Cerebellar nuclear complex (tissue), 1 donor: ENCODE measurements at regions not wholly inside any gene's neighbourhood (a gene's known extent, or its start where the extent isn't known, plus 50 kb on each side); places are given as distances from the start of the nearest gene placed in this dataset.
"Not testable (repeated sequence)": the region's sequence is repeated elsewhere in the genome, so short reads cannot be mapped to it uniquely, and the experiment has no call there.

Experiments
- DNase-seq, 2 experiments: peaks; one replicate each; lab custom pipeline; 2025; lab: John Stamatoyannopoulos, UW

DNA sequence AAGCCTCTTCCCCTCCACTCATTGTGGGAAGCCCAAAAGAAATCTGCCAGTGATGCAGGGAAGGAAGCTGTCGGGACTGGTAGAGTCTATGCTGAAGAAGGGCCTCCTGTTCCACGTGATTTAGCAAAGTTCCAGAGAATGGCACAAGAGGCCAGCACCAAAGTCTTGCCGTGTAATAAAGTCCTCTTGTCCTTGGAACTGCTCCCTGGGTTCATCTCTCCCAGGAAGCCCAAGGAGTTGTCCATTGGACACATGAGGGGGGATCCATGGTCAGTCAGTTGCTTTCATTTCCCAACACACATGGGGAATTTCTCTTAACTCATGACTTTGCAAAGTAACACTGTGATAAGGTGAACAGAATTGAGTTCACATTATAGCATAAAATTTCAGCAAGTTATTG, 116.1 kb upstream of the RAB4A start:
- no peak for DNase-seq

DNA sequence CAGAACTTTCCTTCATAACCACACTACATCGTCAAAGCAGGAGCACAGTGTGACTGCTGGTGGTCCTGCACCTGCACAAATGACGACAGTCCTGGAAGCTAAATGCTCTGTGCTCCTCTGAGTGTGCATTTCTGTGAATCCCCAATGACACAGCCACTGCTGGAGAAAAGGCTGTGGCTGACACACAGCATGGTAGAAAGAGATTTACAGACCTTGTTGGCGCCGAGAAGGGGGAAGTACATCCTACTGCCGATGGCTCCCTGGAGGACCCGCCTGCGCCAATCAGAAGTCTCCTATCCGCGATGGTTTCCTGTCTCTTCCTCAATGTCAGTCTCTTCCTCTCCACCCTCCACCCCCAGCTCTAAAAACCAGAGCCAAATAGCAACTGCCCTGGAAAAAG, 115.4 kb upstream of the RAB4A start:
- DNase-seq, result no peak

DNA sequence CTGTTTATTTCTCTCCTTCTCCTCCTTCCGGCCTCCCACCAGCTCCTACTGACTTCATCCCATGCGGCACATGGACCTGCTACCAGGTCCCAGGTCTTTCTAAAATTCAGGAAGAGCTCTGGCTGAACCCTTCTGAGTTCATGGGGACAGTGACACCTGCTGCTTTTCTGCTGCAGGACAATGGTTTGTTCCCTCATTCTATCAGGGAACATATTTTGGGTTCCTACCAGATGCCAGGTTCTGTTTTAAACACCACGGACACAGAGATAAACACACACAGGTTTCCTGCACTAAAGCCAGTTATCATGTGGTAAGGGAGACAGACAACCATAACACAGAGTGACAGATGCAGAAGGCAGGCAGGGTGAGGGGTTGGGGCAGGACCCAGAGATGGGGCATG, 114.0 kb upstream of the RAB4A start:
- DNase-seq, result no peak

DNA sequence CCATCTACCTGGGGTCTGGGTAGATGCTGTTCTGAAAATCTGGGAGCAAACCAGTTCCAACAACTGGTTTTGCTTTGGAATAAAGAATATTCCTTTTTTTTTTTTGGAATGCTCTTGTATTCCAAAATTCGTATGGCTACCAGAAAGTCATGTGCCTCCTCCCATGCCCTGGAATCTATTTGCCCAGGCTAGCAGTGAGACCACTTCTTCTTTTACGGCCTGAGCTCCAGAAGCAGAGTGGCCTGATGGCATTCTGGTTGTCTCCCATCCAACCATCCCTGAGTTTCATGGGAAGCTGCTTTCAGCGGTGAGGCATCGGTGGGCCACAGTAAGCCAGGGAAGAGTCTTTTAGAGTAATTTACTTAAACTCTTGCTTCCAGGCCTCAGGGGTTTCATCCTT, 113.4 kb upstream of the RAB4A start:
- DNase-seq, result no peak

DNA sequence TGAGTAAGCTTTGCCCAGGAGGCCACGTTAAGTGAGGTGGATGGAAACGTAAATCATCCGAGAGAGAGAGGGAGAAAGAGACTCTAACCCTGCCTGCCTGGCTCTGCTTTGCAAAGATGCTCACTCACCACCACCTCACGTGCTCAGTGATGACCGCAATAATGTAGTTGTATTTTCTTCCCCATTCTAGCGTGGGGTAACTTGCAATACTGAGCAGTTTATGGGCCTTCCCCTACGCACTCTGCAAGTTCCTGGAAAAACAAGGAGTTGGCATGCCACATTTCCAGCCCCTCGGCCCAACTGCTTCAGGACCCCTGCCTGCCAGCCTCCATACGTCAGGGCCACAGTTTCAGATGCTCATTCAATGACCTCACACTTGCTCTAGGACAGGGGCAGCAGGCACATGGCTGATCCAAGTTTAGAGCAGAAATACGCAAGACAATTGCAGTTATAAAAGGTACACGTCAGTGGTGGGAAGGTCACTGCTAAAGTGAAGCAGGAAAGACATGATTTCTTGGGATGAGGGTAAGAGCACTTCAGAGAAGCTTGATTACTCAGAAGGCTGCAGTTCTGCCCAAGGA, 112.5 kb upstream of the RAB4A start:
- DNase-seq, result no peak

DNA sequence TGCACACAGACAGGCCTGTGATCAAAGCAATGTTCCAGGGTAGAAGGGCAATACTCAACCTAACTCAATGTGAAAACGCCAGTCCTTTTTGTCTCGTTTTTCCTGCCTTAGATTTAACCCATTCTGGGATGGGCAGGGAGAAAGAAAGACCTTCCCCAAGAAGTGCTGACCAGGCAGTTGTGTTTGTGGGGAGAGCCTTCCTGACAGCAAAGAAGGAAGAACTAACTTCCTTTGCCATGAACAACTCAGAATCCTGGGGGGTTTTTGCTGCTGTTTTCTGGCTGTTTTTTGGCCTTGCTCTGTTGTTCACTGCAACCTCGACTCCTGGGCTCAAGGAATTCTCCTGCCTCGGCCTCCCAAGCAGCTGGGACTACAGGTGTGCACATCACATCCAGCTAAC, 112.0 kb upstream of the RAB4A start:
- DNase-seq, result no peak

DNA sequence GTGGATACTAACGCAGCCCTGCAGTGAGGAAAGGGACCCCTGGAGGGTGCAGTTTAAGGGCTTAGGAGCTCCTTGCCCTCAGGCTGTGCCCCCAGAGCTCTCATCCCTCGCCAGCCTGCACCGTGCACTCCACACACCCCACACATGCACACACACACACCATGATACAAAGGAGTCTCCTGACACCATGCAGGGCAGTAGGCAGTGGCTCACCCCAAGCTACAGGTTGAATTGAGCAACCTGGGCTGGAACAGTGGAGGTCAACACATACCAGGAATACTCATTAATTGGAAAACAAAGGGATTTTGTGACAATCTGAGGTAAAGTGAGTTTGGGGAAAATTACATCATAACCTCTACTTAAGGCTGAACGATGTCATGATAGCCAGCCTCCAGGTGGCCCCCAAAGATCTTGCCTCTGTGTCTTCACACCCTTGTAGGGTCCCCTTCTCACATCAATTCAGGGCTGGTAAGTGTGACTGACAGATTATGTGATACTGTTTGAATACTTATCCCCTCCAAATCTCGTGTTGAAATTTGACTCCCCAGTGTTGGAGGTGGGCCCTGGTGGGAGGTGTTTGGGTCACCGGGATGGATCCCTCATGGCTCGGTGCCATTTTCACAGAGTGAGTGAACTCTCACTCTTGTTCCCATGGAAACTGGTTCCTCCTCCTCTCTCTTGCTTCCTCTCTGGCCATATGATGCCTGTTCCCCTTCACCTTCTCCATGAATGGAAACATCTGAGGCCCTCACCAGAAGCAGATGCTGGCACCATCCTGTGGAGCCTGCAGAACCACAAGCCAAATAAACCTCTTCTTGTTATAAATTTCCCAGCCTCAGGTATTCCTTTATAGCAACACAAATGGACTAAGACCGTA, 111.0 kb upstream of the RAB4A start:
- no peak for DNase-seq

DNA sequence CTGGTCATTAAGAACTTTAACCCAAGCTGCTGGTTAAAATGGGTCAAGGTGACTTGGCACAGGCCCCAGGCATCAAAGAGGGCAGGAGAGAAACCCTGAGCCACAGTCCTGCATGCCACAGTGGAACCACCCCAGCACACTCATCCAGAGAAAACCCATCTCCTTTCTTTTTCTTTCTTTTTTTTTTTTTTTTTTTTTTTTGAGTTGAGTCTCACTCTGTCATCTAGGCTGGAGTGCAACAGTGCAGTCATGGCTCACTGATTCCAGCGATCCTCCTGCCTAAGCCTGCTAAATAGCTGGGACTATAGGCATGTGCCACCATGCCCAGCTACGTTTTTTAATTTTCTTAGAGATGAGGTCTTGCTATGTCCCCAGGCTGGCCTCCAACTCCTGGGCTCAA, 109.2 kb upstream of the RAB4A start:
- no peak for DNase-seq

DNA sequence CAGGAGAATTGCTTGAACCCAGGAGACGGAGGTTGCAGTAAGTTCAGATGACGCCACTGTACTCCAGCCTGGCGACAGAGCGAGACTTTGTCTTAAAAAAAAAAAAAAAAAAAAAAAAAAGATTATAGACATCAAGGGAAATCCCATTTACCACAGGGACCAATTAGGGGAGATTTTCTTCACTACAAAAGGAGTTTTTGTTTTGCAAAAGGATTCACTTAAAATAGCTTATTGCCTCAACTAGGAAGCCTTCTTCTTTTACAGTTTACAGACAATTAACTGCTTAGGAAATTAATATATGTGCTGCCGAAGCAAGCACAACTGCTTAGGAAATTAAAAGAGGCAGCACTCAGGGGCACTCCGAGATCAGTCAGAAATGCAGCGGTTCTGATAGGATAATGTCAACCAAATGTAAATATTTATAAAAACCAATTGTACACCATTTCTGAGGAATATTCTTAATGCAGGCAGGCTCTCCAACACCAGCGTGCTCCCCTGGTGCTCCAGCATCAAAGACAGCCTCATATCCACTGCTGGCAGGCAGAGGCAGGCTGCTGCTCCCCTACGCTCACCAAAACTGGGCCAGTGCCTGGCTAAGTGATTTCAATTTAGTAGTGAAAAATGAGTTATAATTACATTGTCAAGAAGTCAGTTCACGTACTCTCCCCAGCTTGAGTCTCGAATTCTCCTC, 107.9 kb upstream of the RAB4A start:
- no peak for DNase-seq

DNA sequence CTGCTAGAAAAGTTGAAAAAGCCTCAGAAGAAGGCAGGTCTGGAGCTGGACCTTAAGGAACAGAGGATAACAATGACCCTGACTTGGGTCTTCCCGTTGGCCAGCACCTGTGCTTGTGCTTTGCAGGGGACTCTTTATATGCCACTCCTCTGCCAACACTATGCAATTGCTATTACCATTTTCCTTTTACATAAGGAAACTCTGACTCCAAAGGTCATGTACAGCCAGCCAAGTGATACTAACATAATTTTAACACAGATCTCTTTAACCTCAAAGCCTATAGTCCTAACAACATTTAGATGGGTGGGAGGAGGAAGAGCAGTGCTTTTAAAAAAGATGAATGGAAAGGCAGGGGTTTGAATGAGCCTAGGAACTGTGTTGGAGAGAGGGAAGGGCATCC, 106.6 kb upstream of the RAB4A start:
- no peak for DNase-seq

DNA sequence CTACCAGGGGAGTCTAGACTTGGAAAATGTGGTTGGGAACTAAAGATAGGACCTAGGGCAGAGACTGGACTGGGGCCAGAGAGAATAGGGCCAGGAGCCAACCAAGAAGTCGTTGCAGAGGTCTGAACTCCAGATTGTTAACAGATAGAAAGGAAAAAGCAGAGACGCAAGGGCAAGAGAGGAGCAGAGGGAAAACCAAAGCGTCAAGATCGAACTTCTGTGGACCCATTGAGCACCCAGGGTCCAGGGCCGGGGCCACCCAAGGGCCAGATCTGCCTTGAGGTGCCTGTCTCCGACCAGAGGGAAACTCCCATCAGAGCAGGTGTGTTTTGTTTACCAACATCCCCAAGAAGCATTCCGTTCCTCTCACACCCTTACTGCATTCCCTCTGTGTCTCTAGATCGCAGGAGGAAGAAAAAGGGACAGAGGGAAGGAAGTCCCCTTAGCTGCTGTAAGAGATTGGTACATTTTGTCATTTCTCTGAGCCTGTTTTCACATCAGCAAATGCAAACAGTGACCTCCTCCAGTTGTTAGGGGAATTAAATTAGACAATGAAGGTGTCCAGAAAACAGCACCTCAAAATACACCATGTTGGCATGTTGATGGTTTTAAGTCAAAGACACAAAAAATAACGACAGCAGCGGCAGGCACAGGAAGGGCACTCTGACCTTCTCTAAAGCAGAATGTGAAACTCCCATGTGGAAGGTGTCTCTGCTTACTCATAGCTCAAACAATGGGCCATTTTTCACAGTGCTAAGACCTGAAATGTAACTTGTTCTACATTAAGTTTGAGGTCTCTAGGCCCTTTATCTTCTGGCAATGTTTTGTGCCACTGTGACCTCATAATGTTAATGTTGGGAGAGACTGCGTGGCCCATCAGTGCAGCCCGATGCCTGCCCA, 105.8 kb upstream of the RAB4A start:
- no peak for DNase-seq

DNA sequence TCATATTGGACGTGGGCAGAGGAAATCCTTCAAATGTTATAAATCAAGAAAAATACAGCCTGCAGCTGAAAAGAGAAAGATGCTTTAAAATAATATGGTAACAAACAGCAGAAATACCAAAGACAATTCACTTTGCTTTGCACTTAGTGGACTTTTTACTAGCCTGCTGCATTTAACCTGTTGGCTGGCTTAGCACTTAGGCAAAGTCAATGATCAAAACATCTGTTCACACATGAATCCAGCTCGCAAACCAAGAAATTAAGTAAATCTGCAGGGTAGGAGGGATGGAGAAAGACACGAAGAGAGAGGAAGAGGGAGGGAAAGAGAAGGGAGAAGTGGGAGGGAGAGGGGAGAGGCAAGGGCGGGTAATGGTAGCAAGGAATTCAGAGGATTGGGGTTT, 103.6 kb upstream of the RAB4A start:
- no peak for DNase-seq

DNA sequence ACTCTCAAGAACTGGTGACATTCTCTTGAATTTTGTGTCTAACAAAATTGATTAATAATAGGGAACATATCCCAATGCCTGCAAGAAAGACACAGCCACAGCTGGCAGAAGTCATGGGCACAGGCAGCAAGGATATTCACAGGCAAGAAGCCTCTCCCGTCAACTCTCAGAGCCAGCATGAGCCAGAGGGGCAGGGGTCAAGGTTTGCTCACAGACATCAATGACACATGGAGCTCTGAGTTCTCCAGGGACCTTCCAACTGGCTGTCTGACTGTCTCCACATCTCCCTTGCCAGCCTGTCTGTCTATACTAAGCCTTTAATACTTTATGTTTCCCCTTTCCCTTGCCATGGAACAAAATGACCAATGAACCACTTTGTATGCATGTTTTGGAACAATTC, 101.5 kb upstream of the RAB4A start:
- DNase-seq, result no peak

DNA sequence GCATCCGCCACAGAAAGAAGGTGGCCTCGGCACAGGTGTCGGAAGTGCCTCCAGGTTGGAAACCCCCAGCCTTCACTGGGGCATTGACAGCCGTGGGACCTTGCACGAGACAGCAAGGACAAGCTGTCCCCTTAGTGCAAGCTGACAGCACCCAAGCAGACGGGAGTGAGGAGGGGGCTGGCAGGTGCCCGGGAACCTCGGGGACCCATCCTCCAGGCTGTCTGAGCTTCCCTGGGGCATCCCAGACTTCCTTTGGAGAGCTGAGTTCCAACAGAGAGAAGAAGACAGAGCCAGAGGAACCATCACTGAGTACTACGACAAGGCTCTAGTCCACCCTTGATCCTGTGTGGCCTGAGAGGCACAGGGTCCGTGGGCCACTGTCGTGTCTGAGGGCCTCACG, 100.6 kb upstream of the RAB4A start:
- DNase-seq, result no peak

DNA sequence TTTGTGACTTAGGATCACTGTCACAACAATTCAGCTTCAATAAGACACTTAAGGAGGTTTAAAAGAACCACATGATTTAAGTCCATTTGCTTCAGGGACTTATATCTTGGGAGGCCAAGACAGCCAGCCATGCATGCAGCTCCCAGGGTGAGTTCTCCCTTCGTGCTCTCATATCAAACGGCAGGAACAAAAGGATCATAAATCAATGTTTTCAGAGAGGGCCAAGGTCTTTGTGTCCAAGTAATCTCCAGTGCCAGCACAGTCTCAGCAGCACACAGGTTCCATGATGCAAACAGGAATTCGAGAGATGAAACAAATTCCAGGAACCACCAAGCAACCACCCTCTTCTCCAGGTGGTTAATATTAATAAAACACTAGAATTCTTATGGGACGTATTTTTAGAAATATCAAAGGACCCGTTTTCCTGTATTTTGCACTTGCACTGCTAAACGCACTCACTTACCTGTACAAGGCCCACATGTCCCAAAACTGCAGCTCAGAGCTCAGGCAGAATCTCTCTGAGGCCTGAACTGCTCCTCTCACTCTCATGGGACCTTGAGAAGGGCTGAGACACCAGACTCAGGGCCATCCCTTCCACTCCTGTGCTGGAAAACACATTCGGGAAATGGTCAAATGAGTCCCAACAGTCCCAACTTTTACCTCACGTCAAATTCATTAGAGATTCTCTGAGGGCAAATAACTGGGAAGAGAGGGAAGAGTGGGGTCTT, 100.0 kb upstream of the RAB4A start:
- DNase-seq, result no peak

DNA sequence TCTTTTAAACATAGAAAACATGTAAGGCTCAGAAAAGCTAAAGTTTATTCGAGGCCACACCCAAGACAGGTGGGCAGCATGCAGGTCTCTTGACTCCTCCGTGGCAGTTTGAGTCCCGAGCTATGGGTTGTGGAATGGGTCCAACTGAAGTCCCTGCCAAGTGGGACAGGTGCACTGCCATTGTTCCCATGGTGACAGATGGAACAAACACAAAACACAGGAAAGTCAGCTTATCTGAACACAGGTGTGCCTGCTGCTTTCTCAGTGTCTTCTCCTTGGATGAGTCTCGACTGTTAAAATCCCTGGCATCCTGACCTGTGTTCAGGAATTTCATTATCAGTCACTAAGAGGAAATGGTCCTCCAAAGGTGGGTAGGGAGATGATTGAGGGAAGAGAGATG, 99.0 kb upstream of the RAB4A start:
- DNase-seq, result no peak

DNA sequence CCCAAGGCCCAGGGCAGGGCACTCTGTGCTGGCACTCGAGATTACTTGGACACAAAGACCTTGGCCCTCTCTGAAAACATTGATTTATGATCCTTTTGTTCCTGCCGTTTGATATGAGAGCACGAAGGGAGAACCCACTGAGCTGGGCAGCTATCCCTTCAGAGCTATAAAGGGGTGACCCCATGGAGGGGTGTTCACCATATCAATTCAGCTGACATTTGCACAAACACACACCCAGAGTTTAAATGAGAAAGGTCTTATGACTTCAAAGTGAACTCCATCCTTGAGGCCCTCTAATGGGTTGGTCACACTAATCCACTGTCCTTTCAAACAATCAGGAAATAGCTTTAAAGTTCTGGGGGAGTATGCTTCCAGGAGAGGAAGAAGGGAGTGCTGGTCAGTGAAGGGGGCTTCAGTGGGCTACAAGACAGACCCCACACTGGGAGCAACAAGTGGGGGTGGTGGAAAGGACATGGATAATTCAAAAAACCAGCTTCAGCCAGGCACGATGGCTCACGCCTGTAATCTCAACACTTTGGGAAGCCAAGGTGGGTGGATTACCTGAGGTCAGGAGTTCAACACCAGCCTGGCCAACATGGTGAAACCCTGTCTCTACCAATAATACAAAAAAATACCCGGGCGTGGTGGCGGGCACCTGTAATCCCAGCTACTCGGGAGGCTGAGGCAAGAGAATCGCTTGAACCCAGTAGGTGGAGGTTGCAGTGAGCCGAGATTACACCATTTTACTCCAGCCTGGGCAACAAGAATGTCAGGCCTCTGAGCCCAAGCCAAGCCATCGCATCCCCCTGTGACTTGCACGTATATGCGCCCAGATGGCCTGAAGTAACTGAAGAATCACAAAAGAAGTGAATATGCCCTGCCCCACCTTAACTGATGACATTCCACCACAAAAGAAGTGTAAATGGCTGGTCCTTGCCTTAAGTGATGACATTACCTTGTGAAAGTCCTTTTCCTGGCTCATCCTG, 97.1 kb upstream of the RAB4A start:
- not testable (repeated sequence) for DNase-seq

DNA sequence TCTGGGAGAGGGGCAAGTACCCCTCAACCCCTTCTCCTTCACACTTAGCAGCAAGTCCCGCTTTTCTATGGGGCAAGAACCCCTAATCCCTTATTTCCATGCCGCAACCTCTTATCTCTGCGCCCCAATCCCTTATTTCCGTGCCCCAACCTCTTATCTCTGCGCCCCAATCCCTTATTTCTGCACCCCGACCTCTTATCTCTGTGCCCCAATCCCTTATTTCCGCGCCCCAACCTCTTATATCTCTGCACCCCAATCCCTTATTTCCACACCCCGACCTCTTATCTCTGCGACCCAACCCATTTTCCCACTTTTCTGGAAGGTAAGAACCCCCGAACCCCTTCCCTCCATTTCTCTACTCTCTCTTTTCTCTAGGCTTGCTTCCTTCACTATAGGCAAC, 95.6 kb upstream of the RAB4A start:
- DNase-seq, result not testable (repeated sequence)

DNA sequence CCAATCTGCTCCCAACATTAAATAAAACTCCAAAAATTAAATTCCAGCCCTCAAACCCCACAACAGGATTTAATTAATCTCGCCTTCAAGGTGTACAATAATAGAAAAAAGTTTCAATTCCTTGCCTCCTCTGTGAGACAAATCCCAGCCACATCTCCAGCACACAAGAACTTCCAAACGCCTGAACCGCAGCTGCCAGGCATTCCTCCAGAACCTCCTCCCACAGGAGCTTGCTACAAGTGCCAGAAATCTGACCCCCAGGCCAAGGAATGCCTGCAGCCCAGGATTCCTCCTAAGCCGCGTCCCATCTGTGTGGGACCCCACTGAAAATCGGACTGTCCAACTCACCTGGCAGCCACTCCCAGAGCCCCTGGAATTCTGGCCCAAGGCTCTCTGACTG, 94.5 kb upstream of the RAB4A start:
- DNase-seq, result not testable (repeated sequence)

DNA sequence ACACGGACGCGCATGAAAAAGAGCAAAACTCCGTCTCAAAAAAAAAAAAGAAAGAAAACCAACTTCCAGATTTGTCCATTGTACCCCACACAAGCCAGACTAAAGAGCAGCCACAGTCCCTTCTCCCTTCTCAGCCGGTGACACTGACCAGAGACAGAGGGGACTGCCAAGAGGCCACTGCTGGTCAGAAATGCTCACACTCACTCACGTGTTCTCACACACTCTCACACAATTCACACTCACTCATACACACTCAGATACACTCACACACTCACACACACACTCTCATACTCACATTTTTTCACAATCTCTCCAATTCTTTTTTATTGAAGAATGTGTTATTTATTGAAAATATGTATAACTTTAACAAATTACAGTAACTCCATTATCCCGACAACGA, 90.8 kb upstream of the RAB4A start:
- no peak for DNase-seq
